Bone marrow (tissue), 2 donors: ENCODE measurements at regions not wholly inside any gene's neighbourhood (a gene's known extent, or its start where the extent isn't known, plus 50 kb on each side); places are given as distances from the start of the nearest gene placed in this dataset.
"Not testable (repeated sequence)": the region's sequence is repeated elsewhere in the genome, so short reads cannot be mapped to it uniquely, and the experiment has no call there.

Experiments used
- DNase-seq, 2 donors: peaks; one replicate each; lab custom pipeline; 2025; lab: John Stamatoyannopoulos, UW

DNA sequence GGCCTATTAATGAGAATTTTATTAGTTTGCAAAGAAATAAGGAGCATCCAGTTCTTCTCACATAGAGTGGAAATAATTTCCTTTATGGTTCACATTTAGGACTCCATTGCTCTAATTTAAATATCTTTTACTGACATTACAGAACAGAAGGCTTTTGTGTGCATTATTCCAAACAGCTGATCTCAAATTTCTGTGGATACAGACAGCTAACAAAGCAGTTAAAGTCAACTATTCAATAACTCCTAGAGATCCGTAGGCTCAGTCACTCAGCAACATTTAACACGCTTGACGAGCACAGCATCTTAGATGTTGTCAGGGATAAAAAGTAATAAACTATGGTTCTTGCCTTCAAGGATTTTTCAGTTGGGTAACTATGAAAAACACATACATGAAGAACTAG lies 305.8 kb upstream of the SYNCRIP start:
- no peak for DNase-seq

DNA sequence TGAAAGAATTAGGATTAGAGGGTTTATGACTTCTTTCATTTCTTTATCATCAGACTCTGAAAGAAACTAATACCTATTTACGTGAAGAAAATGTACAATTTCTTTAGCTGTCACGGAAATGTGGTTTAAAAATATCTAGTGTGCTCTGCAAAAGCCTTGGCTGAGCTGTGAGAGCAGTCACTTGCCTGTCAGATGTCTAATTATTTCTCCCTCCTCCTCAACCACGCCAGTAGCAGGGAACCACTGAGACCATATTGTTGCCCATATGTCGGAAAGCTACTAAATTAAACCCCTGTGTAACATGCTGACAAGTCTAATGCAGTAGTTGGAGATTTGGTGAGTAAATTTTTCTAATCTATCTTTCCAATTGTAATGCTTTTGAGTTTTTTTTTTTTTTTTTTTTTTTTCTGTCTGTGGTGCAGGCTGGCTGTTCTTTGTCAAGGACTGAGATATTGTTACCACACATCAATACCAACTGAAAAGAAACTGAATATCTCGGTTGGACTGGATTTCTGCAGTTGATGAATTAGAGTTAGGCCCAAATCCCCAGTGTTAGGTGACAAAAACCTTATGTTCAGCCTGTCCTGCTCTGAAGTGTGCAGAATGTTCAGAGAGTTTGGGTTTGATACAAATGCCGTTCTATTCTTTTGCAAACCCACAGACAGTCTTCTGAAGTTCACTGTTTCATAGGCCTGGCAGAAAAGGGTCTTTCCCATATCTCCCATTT lies 302.9 kb upstream of the SYNCRIP start:
- no peak for DNase-seq

DNA sequence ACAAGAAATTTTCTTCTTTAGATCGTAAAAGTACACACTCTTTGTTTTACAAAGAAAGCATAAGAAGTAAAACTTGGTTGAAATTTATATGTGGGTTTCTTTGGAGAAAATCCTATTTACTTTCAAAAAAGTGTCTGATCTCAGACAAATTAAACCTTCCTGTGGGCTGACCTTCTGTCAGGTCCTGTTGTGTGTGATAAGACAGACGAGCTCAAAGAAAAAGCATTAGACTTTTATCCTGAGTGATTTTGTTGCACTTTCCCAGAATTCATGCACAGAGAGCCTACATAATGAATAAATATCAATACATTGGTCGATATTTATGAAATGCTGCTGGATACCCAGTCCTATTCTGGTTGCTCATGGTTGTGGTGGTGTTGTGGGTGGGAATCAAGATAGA lies 302.1 kb upstream of the SYNCRIP start:
- DNase-seq = no peak

DNA sequence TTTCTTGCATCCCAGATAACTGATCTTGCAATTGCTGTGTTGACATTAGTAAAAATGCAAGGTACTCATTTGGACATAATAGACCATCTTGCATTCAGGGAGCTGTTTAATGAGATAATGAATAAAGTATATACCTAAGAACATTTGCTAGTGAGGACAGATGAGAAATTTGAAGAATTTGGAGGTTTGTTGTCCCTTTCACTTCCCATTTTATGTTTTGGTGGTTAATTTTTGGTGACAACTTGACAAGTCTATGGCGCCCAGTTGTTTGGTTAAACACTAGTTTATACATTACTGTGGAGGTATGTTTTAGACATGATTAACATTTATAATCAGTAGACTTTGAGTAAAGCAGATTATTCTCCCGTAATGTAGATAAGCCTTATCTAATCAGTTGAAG lies 300.2 kb upstream of the SYNCRIP start:
- DNase-seq = no peak

DNA sequence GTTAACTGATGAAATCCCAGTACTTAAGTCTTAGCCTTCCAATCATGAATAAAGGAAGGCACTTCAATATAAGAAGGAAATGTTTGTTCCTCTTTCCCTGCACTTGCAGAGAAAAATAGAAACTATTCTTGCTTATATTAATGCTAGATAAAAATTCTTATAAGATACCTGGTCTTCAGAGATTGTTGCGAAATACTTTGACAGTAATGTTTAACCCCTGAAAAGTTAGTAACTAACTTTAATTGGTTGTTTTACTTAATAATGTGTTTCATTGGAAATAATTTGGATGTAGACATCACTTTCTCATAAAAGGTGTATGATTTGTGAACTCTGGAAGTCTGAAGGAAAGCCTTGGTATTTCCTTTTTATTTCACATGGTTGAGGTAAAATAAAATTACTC lies 294.2 kb upstream of the SYNCRIP start:
- no peak for DNase-seq

DNA sequence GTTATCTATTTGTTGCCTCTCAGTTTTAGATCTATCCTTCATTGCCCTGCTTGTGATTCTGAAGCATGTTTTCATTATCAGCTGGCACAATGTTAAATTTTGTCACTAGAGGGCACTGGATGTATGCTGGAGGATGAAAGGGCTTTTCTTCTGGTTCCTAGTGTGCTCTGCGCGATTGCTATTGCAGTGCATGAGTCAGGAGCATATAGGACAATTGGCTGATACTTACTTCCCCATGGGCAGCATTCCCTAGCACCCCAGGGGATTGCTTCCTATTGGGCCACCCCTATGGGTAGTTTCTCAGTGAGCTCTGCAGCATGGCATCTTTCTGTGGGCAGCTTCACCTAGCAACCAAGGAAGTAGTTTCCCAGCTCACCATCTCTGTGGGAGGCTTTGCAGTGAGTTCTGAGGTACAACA lies 280.3 kb upstream of the SYNCRIP start:
- peak in 1 of 2 donors; percentile 28 for DNase-seq

DNA sequence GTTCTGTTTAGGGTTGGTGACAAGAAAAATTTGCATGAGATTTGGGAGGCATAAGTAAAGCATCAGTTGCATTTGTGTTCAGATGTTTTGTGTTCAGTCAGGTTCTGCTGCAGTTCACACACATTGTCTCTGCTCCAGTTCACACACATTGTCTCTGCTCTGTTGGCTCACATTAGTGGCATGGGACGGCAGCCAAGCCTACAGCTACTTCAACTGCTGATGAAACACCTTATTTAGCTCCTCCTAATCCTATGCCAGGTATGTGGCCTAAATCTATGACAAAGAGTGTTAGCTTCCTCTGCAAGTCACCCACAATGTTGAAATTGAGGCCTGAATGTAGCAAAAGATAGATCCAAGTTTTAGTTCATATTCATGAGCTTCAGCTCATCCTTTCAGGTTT lies 278.1 kb upstream of the SYNCRIP start:
- no peak for DNase-seq

DNA sequence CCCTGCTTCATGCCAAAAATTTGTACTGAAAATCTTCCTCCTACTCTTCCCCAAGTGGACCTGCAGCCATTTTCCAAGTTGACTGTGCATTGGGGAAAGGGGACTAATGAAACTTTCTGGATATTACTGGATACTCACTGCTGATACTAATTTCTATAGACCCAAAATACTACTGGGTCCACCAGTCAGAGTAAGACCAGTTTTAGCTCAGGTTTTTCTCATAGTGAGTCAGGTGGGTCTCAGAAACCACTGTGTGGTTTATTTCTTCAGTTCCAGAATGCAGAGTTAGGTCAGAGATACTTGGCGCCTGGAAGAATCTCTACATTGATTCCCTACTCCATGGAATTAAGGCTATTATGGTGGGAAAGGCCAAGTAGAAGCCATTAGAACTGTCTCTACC lies 274.8 kb upstream of the SYNCRIP start:
- DNase-seq = no peak

DNA sequence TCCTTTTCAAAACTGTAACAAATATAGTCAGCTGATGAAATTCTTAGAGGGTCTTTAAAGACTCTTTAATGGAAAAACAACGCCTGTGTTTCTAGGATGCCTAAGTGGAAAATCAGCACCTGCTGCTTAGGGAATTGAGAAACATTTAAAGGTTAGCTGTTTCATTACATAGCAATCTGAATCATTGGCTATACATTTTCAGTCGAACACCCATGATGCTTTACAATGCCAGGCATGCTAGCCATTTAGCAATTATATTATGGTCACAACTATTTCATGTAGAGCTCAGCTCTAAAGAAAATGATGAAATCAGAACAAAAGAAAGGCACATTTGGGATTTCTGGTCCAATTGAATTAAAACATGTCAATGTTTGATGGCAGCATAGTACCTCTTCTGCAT lies 270.3 kb upstream of the SYNCRIP start:
- no peak for DNase-seq

DNA sequence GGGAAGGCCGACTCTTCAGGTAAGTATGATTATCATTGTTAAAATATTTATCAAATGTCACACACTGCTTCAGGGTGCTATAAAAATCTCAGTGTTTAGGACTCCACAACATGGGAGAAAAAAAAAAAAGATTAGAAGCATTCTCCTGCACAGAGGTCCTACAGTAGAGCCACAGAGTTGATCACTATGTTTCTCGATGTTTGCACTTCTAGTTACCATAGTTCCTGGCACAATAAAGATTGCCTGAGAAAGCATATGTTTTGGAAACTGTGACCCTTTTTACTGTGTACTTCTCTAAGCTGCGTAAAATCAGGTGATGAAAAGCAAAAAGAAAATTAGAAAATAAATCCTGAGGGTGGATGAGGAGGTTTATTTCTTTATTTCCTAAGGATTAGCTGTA lies 269.9 kb upstream of the SYNCRIP start:
- DNase-seq = no peak

DNA sequence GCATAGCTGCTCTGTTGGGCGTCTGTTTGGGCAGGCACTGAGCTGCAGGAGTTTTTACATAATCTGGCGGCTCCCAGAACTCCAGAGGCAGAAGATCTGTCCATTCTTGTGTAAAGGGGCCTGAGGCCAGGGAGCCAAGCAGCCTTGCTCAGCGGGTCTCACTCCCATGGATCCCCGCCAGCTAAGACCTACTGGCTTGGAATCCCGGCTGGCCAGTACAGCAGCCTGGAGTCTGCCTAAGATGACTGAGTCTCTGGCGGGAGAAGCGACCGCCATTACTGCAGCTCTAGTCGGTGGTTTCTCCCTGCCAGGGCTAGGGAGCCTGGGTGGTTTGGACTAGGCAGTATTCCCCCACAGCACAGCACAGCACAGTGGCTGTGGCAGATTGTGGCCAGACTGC lies 268.4 kb upstream of the SYNCRIP start:
- no peak for DNase-seq

DNA sequence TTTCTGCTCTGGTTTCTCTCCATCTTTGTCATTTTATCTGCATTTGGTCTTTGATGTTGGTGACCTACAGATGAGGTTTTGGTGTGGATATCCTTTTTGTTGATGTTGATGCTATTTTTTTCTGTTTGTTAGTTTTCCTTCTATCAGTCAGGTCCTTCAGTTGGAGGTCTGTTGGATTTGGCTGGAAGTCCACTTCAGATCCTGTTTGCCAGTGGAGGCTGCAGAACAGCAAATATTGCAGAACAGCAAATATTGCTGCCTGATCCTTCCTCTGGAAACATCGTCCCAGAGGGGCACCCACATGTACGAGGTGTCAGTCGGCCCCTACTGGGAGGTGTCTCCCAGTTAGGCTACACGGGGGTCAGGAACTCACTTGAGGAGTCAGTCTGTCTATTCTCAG lies 265.4 kb upstream of the SYNCRIP start:
- not testable (repeated sequence) for DNase-seq

DNA sequence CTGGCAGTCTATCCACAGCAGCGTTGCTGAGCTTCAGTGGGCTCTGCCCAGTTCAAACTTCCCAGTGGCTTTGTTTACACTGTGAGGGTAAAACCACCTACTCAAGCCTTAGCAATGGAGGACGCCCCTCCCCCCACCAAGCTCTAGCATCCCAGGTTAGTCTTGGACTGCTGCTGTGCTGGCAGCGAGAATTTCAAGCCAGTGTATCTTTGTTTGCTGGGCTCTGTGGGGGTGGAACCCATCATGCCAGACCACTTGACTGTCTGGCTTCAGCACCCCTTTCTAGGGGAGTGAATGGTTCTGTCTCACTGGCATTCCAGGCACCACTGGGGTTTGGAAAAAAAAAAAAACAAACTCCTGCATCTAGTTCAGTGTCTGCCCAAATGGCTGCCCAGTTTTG lies 249.7 kb upstream of the SYNCRIP start:
- no peak for DNase-seq

DNA sequence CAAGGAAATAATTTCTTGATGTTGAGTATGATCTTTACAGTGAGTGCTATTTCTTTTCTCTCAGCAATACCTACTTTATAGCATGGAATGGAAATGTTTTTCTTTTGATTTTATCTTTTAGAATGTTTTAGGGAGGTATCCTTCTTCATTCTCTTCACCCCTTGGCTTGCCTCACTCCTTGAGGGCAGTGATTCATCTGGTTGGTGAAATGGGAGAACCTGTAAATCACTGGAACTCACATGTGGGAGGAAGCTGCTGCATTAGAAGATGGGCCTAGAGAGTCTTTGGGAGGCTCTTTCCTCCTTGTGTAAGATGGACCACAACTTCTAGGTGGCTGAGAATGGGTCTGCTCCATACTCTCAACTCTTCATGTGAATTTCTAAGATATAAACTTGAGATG lies 244.8 kb upstream of the SYNCRIP start:
- no peak for DNase-seq

DNA sequence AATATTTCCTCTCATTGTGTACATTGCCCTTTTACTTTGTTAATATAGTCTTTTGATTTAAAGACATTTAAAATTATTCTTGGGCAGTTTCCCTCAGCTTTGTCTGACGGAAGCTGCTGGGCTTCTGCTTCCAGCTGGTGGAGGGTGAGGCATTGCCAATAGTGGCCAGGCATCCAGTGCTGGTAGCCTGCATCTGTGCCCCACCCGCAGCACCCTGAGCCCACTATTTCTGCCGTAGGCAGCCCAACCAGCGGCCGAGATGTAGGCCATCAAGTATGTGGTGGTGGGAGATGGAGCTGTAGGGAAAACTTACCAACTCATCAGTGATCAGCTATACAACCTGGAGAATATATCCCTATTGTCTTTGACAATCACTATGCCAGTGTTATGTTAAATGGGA lies 226.0 kb upstream of the SYNCRIP start:
- DNase-seq = no peak

DNA sequence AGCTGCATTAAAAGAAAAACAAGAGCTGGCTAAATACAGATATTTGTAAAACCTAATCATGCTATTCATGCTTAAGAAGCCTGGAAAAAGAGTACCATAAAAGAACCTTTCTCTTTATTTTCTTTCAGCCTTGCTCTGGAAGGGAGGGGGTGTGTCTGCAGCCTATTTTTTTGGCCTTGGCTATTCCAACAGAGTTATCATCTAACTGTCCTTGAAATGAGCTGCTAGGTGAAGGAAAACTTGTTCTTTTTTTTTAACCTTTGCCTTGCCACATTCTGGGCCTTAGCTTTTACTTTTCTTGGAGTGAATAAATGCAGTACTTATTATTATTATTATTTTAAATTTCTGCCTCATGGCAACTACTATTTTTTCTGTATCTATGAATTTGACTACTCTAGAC lies 224.9 kb upstream of the SYNCRIP start:
- DNase-seq = no peak

DNA sequence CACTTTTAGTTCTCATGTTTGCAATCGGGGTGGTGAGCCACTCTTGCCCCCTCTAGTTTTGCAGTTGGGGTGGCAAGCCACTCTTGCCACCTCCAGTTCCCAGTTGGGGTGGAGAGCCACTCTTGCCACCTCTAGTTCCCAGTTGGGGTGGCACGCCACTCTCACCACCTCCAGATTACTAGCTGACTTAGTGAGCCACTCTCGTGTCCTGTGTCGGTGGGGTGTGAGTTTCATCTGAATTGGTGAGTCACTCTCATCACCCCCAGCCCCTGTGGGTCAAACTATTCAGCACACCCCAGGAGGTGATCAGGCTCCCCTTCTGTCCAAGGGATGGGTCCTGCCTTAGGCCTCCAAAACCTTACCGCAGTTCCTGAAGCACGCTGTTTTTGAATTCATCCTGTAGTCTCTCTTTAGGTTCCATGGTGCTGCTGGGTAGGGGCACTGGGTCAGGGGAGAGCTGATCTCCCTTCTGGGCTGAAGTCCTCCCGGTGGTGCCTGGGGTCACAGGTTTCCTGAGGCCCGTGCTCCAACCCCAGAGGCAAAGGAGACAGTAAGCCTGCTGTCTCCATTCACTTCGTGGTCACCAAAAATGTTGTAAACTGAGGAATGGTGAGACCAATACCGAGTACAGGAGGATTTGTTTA lies 224.2 kb upstream of the SYNCRIP start:
- no peak for DNase-seq

DNA sequence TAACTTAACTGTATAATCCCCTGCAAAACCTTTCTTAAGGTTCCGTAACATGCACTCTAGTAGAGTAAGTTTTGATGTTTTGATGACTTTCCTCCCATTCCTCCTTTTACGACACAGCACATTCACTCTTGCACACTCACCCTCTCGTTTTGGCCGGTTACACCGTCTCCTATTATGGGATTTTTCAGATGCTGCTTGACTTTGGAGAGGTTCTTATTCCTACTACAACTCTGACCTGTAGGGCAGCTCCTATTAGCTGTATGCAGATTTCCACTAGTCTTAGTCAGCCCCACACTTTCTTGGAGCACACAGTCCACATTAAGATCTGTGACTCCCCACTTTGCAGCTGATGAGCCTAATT lies 223.7 kb upstream of the SYNCRIP start:
- no peak for DNase-seq

DNA sequence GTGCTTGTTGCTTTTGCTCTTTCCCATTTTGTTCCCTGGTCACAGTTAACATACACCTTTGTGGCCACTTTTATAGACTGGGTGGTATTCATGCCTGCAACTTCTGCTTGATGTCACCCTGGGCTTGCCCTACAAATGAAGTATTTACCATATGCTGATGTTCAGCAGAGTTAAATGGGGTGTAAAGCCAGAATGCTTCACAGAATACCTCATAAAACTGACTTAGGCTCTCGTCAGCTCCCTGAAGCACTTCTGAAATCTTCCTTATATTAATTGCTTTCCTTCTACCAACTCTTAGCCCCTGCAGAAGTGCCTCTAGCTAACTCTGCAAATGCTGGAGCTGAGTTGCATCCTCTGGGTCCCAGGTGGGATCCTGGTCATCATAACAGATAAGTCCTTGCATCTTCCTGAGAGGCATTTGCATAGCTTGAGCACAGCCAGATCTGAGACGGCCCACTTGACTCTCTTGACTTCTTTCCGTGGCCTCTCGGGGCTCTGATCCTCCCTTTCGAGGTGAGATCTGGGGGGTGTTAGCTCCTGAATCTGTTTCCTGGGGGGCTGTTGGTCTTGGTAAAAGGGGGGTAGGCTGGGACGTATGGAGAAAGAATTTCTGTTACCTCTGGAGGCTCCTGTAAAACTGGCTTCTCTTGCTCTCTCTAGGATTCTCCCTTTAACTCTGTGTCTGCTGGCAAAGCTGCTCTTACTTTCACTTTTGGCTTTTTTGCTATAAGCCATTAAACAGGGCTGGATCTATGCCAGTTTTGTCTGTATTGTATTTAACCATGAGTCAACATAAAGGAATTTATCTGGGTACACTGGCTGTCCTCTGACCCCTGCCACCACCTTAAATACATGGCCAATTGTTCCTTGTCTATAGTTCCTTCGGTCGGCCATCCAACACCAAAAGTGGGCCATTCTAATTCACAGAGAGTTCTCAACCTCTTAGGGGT lies 223.0 kb upstream of the SYNCRIP start:
- DNase-seq = peak in 1 of 2 donors; percentile 42

DNA sequence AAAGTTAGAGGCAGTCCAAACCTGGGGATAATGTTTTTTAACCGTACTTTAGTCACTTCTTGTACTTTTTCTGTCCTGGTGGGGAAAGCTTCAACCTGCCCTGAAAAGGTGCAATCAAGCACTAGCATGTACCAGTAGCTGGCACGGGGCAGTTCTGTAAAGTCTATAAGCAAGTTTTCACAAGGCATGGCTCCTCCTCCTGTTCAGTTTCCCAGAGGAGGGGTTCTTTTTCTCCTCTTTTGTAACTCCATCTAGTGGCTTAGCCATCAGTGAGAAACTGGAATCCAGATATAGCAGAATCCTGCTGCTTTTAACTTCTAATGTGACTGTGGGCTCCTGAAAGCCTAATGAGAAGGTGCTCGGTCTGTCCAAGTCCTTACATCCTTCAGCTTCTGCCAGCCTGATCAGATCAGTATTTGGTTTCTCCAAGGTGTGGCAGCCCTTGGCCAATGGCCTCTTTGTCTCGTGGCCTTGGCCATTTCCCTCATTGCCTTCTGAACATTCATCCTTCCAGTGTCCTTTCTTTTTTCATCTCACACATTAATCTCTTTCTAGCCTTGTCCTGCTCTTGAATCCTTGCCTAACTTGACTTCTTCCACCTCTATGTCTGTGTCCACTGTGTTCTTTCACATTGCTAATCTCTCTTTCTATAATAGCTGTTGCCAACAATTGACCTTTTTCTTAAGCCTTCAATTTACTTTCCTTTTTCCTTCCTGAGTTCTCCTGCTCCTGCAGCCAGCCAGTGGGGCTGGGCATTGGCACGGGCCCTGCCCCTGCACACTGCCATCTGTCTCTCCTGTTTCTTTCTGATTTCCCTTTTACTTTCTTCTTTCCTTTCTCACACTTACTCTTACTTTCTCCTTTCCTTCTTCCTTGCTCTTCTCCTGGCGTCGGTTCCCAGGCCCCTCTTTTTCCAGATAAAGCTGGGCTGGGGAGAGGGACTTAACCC lies 222.0 kb upstream of the SYNCRIP start:
- no peak for DNase-seq

DNA sequence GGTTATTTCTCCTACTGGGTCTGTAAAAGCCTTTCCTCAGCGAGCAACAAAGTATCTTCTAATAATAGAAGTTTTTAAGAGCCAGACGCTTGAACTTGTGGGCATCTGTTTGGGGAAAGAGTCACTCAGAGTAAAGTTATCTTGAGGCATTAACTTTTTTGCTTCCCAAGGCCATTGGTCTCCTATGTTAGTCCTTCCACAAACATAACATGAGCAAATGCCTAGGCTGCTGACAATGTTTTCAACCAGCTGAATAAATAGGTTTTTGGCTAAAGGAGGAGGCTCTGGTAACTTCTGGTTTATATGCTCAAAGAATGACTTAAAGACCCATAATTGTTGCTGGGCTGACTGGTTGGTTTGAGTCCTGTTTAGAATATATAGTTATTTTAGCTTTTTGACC lies 213.5 kb upstream of the SYNCRIP start:
- DNase-seq = no peak
